HG03439 (cell line): ENCODE measurements at regions not wholly inside any gene's neighbourhood (a gene's known extent, or its start where the extent isn't known, plus 50 kb on each side); places are given as distances from the start of the nearest gene placed in this dataset.
"Not testable (repeated sequence)": the region's sequence is repeated elsewhere in the genome, so short reads cannot be mapped to it uniquely, and the experiment has no call there.

ENCODE experiments used
- ATAC-seq: cut with Tn5 transposase; IDR thresholded peaks from one replicate; pipeline ENCODE4 v1.9.1; 2021; ENCODE audit warnings: mild to moderate bottlenecking, moderate library complexity; ENCODE audit not compliant: unreplicated experiment

GRCh38 chrX:150051096-150051495 lies 112.8 kb upstream of the EOLA2 start:
- ATAC-seq: no peak

- ATAC-seq: no peak
These were observed 113.9 kb upstream of the EOLA2 start for GRCh38 chrX:150052226-150052625.

- ATAC-seq: no peak
These were observed 120.4 kb upstream of the EOLA2 start for GRCh38 chrX:150058728-150059127.

- ATAC-seq: no peak
These were observed 122.1 kb upstream of the EOLA2 start for GRCh38 chrX:150060406-150060805.

- no peak for ATAC-seq
These were observed 124.2 kb upstream of the EOLA2 start for GRCh38 chrX:150062292-150063137.

GRCh38 chrX:150063138-150063518 lies 124.8 kb upstream of the EOLA2 start:
- no peak for ATAC-seq

GRCh38 chrX:150063674-150064073 lies 125.4 kb upstream of the EOLA2 start:
- ATAC-seq: no peak

- ATAC-seq: no peak
These were observed 135.9 kb upstream of the EOLA2 start for GRCh38 chrX:150074175-150074574.

- ATAC-seq: no peak
These were observed 142.2 kb upstream of the EOLA2 start for GRCh38 chrX:150080497-150080896.

- ATAC-seq: no peak
These were observed 142.8 kb upstream of the EOLA2 start for GRCh38 chrX:150081076-150081475.

GRCh38 chrX:150084496-150085229 lies 146.4 kb upstream of the EOLA2 start:
- ATAC-seq: no peak

- no peak for ATAC-seq
These were observed 147.6 kb upstream of the EOLA2 start for GRCh38 chrX:150085881-150086280.

- no peak for ATAC-seq
These were observed 148.1 kb upstream of the EOLA2 start for GRCh38 chrX:150086371-150086770.

- no peak for ATAC-seq
These were observed 149.3 kb upstream of the EOLA2 start for GRCh38 chrX:150087612-150088011.

- no peak for ATAC-seq
These were observed 149.8 kb upstream of the EOLA2 start for GRCh38 chrX:150088042-150088441.

- no peak for ATAC-seq
These were observed 150.7 kb upstream of the EOLA2 start for GRCh38 chrX:150088766-150089518.

- ATAC-seq: not testable (repeated sequence)
These were observed 153.0 kb upstream of the EOLA2 start for GRCh38 chrX:150091300-150091699.

- no peak for ATAC-seq
These were observed 154.3 kb upstream of the EOLA2 start for GRCh38 chrX:150092549-150092948.

- no peak for ATAC-seq
These were observed 156.1 kb upstream of the EOLA2 start for GRCh38 chrX:150094375-150094774.

GRCh38 chrX:150094996-150095395 lies 156.7 kb upstream of the EOLA2 start:
- ATAC-seq: no peak

- ATAC-seq: no peak
These were observed 161.0 kb upstream of the EOLA2 start for GRCh38 chrX:150099316-150099715.

GRCh38 chrX:150100261-150100660 lies 162.0 kb upstream of the EOLA2 start:
- no peak for ATAC-seq
